Skin epidermis (tissue), 12 donors: ENCODE measurements at regions not wholly inside any gene's neighbourhood (a gene's known extent, or its start where the extent isn't known, plus 50 kb on each side); places are given as distances from the start of the nearest gene placed in this dataset.

Experiments used
- H3K27ac ChIP-seq, 21 experiments: fragments of 200-600 bp; sonication (generic) in 11 of 21; one replicate each; pipeline ENCODE4 v1.5.0; 2020; ENCODE audit warnings: mild to moderate bottlenecking in 3 of 21, inconsistent platforms in 2 of 21, moderate library complexity in 2 of 21
- H3K4me3 ChIP-seq, 7 experiments: fragments of 200-600 bp; sonication (generic) in 2 of 7; one replicate each; pipeline ENCODE4 v1.5.0; 2020; ENCODE audit warnings: inconsistent platforms in 2 of 7, mild to moderate bottlenecking in 2 of 7, moderate library complexity in 1 of 7

- H3K4me3 ChIP-seq = no peak overlapping the region
- no peak overlapping the region for H3K27ac ChIP-seq
These were observed 187.6 kb upstream of the CST7 start for GRCh38 chr20:24761220-24762065.

GRCh38 chr20:24762371-24762770 is 186.7 kb upstream of the CST7 start:
- Histone ChIP-seq H3K4me3 (no peak overlapping the region), H3K27ac (no peak overlapping the region)

- no peak overlapping the region for H3K4me3 ChIP-seq
- H3K27ac ChIP-seq = no peak overlapping the region
These were observed 186.2 kb upstream of the CST7 start for GRCh38 chr20:24762791-24763350.

- no peak overlapping the region for H3K4me3 ChIP-seq
- no peak overlapping the region for H3K27ac ChIP-seq
These were observed 185.6 kb upstream of the CST7 start for GRCh38 chr20:24763386-24764026.

- Histone ChIP-seq H3K4me3 (no peak overlapping the region), H3K27ac (no peak overlapping the region)
These were observed 184.9 kb upstream of the CST7 start for GRCh38 chr20:24764027-24764793.

GRCh38 chr20:24764794-24765202 is 184.3 kb upstream of the CST7 start:
- Histone ChIP-seq H3K4me3 (no peak overlapping the region), H3K27ac (no peak overlapping the region)

GRCh38 chr20:24765316-24766142 is 183.5 kb upstream of the CST7 start:
- H3K4me3 ChIP-seq = no peak overlapping the region
- H3K27ac ChIP-seq = no peak overlapping the region

GRCh38 chr20:24766143-24766527 is 182.9 kb upstream of the CST7 start:
- Histone ChIP-seq H3K4me3 (no peak overlapping the region), H3K27ac (no peak overlapping the region)

GRCh38 chr20:24766826-24767622 is 182.0 kb upstream of the CST7 start:
- Histone ChIP-seq H3K4me3 (no peak overlapping the region), H3K27ac (no peak overlapping the region)

- H3K27ac ChIP-seq = no peak overlapping the region
- no peak overlapping the region for H3K4me3 ChIP-seq
These were observed 181.4 kb upstream of the CST7 start for GRCh38 chr20:24767623-24768100.

GRCh38 chr20:24768201-24768636 is 180.8 kb upstream of the CST7 start:
- H3K27ac ChIP-seq = no peak overlapping the region
- no peak overlapping the region for H3K4me3 ChIP-seq

GRCh38 chr20:24768713-24769601 is 180.1 kb upstream of the CST7 start:
- Histone ChIP-seq H3K4me3 (no peak overlapping the region), H3K27ac (no peak overlapping the region)

GRCh38 chr20:24769878-24770627 is 179.0 kb upstream of the CST7 start:
- H3K4me3 ChIP-seq = no peak overlapping the region
- H3K27ac ChIP-seq = no peak overlapping the region

- no peak overlapping the region for H3K4me3 ChIP-seq
- H3K27ac ChIP-seq = no peak overlapping the region
These were observed 178.2 kb upstream of the CST7 start for GRCh38 chr20:24770628-24771541.

- Histone ChIP-seq H3K4me3 (no peak overlapping the region), H3K27ac (no peak overlapping the region)
These were observed 177.5 kb upstream of the CST7 start for GRCh38 chr20:24771542-24772061.

GRCh38 chr20:24772667-24773066 is 176.4 kb upstream of the CST7 start:
- Histone ChIP-seq H3K27ac (peak overlapping the region in 1 of 21 experiments; percentile 33), H3K4me3 (no peak overlapping the region)
